Colonic mucosa (tissue), 4 donors: ENCODE measurements at regions not wholly inside any gene's neighbourhood (a gene's known extent, or its start where the extent isn't known, plus 50 kb on each side); places are given as distances from the start of the nearest gene placed in this dataset.

Experiments used
- DNase-seq: peaks from one replicate; pipeline ENCODE4 v3.0.0-alpha.2; 2020
- H3K27ac ChIP-seq: fragments of 200-600 bp; one replicate; pipeline ENCODE4 v1.8.0; 2021
- H3K27me3 ChIP-seq: fragments of 200-600 bp; one replicate; pipeline ENCODE4 v1.8.0; 2021
- H3K36me3 ChIP-seq: fragments of 200-600 bp; one replicate; pipeline ENCODE4 v1.8.0; 2021
- H3K4me1 ChIP-seq: fragments of 200-600 bp; one replicate; pipeline ENCODE4 v1.8.0; 2021; ENCODE audit warnings: mild to moderate bottlenecking
- H3K4me3 ChIP-seq: fragments of 200-600 bp; one replicate; pipeline ENCODE4 v1.8.0; 2021
- H3K9ac ChIP-seq, 2 donors: one replicate each; pipeline ENCODE4 v1.7.0; 2013; ENCODE audit warnings: control low read depth in 2 of 2, low read depth in 2 of 2, low read length in 2 of 2
- H3K9me3 ChIP-seq: fragments of 200-600 bp; one replicate; pipeline ENCODE4 v1.8.0; 2021
- CTCF ChIP-seq: fragments of 200-600 bp; IDR thresholded peaks from one replicate; pipeline ENCODE4 v1.8.0; 2022; ENCODE audit warnings: antibody characterized with exemption, mild to moderate bottlenecking
- intact Hi-C: fragments of 100-400 bp; cut with DNase I; formaldehyde crosslinking; loops from one replicate; pipeline ENCODE4 v1.14.1; 2022
- donor health status: healthy.
- donor health status: DM: no; HTN: no; CAD: no.
- donor health status: DM: no; HTN: no; CAD: no.

GRCh38 chr21:24255591-24255990 is 1351.7 kb downstream of the MRPL39 start:
- no peak overlapping the region for H3K4me3 ChIP-seq
- H3K4me1 ChIP-seq: no peaks in the 10 kb centered on the region
- no peak for DNase-seq
- H3K9ac ChIP-seq: no peak overlapping the region
- no peak overlapping the region for H3K27ac ChIP-seq
- H3K27me3 ChIP-seq: no peaks in the 10 kb centered on the region
- no peaks in the 10 kb centered on the region for H3K36me3 ChIP-seq
- intact Hi-C loops: no loop called here
- no peak for TF ChIP-seq CTCF
- H3K9me3 ChIP-seq: no peaks in the 10 kb centered on the region

- H3K27me3 ChIP-seq: no peaks in the 10 kb centered on the region
- H3K4me3 ChIP-seq: no peak overlapping the region
- TF ChIP-seq CTCF: no peak
- H3K4me1 ChIP-seq: no peaks in the 10 kb centered on the region
- H3K36me3 ChIP-seq: no peaks in the 10 kb centered on the region
- DNase-seq: no peak
- intact Hi-C loops: no loop called here
- no peak overlapping the region for H3K9ac ChIP-seq
- H3K27ac ChIP-seq: no peak overlapping the region
- H3K9me3 ChIP-seq: no peaks in the 10 kb centered on the region
Measured at GRCh38 chr21:24225431-24225830, 1381.8 kb downstream of the MRPL39 start.

GRCh38 chr21:24224422-24224821 is 1382.9 kb downstream of the MRPL39 start:
- DNase-seq: no peak
- no peaks in the 10 kb centered on the region for H3K9me3 ChIP-seq
- no peaks in the 10 kb centered on the region for H3K27me3 ChIP-seq
- no peak overlapping the region for H3K27ac ChIP-seq
- TF ChIP-seq CTCF: no peak
- intact Hi-C loops: no loop called here
- no peaks in the 10 kb centered on the region for H3K36me3 ChIP-seq
- H3K4me3 ChIP-seq: no peak overlapping the region
- no peak overlapping the region for H3K9ac ChIP-seq
- H3K4me1 ChIP-seq: no peaks in the 10 kb centered on the region

- TF ChIP-seq CTCF: no peak
- Histone ChIP-seq H3K9me3 (no peaks in the 10 kb centered on the region), H3K4me3 (no peak overlapping the region), H3K27me3 (no peaks in the 10 kb centered on the region), H3K4me1 (no peaks in the 10 kb centered on the region), H3K36me3 (no peaks in the 10 kb centered on the region), H3K27ac (no peak overlapping the region), H3K9ac (no peak overlapping the region)
- intact Hi-C loops: no loop called here
- no peak for DNase-seq
Measured at GRCh38 chr21:24223624-24224023, 1383.7 kb downstream of the MRPL39 start.

GRCh38 chr21:24222676-24223075 is 1384.6 kb downstream of the MRPL39 start:
- no peaks in the 10 kb centered on the region for H3K36me3 ChIP-seq
- no peak overlapping the region for H3K4me3 ChIP-seq
- no peak for TF ChIP-seq CTCF

GRCh38 chr21:24220446-24220845 is 1386.8 kb downstream of the MRPL39 start:
- Histone ChIP-seq H3K27ac (no peak overlapping the region), H3K4me3 (no peak overlapping the region), H3K4me1 (no peaks in the 10 kb centered on the region), H3K9me3 (no peaks in the 10 kb centered on the region), H3K36me3 (no peaks in the 10 kb centered on the region), H3K9ac (no peak overlapping the region), H3K27me3 (no peaks in the 10 kb centered on the region)
- no peak for TF ChIP-seq CTCF
- DNase-seq: no peak
- intact Hi-C loops: no loop called here

More at GRCh38 chr21:24222676-24223075, 1384.6 kb downstream of the MRPL39 start:
- no peaks in the 10 kb centered on the region for H3K4me1 ChIP-seq
- H3K9ac ChIP-seq: no peak overlapping the region
- H3K9me3 ChIP-seq: no peaks in the 10 kb centered on the region
- intact Hi-C loops: no loop called here
- H3K27me3 ChIP-seq: no peaks in the 10 kb centered on the region
- no peak for DNase-seq
- H3K27ac ChIP-seq: no peak overlapping the region
